ENCODE measurements at regions not wholly inside any gene's neighbourhood (a gene's known extent, or its start where the extent isn't known, plus 50 kb on each side); places are given as distances from the start of the nearest gene placed in this dataset.
"Not testable (repeated sequence)": the region's sequence is repeated elsewhere in the genome, so short reads cannot be mapped to it uniquely, and the experiment has no call there.

DNA sequence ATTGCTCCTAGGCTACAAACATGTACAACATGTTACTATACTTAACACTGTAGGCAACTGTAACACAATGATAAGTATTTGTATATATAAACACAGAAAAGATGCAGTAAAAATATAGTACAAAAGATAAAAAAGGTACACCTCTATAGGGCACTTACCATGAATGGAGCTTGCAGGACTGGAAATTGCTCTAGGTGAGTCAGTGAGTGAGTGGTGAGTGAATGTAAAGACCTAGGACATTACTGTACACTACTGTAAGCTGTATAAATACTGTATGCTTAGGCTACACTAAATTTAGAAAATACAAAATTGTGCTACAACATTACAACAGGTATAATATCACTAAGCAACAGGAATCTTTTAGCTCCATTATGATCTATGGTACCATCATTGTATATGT, 312.0 kb upstream of the PREP start:
- no peak for DNase-seq (ENCODE audit: low spot score)

DNA sequence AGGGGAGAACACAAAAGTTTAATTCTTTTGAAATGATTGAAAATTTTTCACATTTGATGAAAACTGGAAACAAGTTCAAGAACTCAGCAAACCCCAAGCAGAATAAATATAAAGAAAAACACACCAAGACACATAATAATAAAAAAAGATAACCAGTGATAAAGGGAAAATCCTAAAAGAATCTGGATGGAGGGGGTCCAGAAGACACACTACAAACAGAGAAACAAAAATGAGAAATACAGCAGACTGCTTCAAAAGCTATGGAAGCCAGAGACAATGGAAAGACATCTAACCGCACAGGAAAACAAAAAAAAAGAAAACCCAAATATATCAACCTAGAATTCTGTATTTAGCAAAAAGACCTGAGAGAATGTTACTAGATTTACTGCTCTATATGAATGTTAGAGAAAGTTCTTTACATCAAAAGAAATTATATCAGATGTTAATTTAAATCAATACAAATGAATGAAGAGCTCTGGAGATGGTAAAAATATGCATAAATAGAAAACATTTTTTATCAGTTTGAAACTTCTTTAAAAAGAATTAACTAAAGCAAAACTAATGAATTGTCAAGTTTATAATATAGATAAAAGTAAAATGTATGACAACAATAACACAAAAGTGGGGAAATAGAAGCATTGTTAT, 310.7 kb upstream of the PREP start:
- DNase-seq (ENCODE audit: low spot score) = no peak

DNA sequence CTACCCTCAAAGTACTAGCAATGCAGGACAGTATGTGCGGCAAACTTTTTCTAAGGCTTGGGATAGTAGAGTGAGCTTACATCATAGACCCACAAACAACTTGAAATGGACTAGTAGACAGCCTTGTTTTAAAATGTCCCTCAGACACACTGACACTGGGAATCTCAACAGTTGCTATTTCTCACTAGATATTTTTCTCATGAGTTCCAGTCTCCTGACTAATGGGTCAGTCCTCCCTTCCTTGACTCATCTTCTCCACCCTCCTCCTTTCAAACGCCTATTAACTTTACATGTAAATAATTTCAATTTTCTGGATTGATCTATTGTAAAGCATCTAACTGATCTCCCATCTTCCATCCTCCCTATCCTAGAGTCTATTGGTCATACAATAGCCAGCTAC, 308.3 kb upstream of the PREP start:
- no peak for DNase-seq (ENCODE audit: low spot score)

DNA sequence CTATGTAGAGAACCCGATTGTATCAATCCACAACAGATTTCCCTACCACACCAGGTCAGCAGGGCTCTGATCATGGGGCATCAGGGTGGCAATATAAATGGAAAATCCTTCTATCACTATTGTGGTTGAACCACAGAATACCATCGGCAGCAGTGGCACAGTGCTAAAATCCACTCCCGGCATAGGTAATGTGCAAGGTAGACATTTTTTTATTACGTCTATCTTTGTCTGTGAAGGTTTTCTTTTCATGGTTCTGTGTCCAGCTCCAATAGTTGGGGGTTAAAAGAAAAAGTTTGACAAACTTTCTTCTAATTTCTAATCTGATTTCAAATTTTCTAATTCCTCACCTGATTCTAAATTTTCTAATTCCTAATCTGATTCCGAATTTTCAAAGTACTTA, 302.7 kb upstream of the PREP start:
- DNase-seq (ENCODE audit: low spot score) = no peak

DNA sequence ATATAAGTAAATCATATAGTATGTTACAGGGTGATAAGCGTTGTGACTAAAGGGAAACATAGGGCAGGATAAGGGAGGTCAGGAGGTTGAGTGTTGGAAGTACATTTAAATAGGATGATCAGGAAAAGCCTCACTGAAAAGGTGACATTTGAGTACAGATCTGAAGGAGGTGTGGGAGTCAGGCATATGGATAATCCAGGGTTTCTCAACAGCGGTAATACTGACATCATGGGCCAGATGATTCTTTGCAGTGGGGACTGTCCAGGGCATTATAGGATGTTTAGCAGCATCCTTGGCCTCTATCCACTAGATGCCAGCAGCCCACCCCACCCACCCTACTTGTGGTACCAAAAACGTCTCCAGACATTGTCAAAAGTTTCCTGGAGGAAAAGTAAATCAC, 292.6 kb upstream of the PREP start:
- DNase-seq (ENCODE audit: low spot score) = no peak

DNA sequence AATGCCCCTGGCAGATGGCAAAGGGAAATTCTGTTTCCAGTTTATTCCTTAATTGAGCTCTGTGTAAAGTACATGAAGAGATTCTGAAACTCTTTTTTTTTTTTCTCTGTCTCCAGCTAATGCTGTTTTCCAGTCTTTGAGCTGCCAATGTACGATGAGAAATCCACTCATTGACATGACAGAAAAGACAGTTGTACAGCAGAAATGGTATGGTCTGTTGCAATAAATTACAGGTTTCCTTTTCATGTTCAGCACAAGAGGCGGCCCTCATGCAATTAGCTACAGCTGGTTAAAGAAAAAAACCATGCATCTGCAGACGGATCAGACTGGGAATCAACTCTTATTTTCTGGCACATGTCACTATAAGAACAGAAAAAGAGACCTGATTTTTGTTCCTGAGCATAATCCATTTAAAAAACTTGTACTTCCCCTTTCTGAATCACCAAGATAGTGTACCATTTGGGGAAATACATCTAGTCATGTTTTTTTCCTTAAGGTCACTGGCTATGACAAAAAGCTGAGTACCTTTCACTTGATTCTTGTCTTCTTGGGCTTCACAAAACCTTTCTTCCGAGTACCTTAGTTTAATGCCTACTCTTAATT, 289.8 kb upstream of the PREP start:
- no peak for DNase-seq (ENCODE audit: low spot score)

DNA sequence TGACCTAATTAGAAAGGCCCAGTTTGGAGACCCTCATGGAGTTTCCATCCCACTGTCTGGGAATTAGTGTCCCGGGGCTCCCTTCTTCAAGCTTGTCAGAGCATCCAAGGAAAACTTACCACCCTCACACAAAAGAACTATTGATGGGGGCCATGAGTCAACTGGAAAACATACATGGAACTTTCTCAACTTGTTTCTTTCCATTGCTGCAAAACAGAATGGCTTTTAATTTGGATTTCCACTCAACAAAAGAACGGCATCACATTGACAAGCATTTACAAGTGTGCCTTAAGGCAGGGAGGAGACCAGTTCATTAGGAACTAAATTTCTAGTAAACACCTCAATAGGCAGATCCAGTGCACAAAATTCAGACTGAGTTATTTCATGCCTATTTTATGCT, 289.1 kb upstream of the PREP start:
- no peak for DNase-seq (ENCODE audit: low spot score)

DNA sequence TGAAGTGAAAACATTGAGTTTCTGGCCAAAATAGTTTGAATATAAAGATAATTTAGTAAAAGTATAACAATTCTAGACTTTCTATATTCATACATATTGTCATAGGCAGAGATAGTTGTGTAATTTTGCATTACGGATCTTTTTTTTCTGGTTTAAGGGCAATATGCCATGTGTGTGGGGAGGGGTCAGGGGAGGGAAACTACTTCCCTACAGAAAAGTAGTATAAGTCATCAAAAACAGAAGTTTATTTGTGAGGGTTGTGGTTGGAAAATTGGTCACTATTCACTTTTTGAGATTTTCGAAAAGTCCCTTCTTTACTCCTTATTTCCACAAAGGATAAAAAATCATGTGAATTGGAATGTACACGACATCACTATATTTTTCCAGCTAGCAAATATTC, 288.2 kb upstream of the PREP start:
- no peak for DNase-seq (ENCODE audit: low spot score)

DNA sequence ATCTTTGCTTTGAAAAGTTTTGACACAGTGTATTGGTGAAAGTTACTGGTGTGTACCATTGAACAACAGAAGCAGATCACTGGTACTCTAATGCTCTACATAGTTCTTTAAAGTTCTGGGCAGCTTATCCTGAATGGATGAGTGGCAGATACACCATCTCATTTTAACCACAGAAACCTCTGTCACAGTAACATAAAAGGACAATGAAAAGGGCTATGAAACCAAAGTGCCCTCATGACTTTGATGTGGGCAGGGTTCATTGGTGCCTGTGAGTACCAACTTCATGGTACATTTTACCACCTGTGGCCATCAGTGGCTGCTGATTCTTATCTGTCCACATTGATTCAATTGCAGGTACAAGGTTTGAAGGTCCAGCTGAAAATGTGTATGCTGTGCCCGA, 285.7 kb upstream of the PREP start:
- DNase-seq (ENCODE audit: low spot score) = no peak

DNA sequence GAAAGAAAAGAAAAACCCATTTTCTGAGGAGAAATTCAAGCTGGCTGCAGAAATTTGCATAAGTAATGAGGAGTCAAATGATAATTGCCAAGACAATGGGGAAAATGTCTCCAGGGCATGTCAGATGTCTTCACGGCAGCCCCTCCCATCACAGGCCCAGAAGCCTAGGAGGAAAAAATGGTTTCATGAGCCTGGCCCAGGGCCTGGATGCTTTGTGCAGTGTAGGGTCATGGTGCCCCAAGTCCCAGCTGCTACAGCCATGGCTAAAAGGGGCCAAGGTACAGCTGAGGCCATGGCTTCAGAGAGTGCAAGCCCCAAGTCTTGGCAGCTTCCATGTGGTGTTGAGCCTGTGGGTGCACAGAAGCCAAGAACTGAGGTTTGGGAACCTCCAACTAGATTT, 283.9 kb upstream of the PREP start:
- not testable (repeated sequence) for DNase-seq (ENCODE audit: low spot score)

DNA sequence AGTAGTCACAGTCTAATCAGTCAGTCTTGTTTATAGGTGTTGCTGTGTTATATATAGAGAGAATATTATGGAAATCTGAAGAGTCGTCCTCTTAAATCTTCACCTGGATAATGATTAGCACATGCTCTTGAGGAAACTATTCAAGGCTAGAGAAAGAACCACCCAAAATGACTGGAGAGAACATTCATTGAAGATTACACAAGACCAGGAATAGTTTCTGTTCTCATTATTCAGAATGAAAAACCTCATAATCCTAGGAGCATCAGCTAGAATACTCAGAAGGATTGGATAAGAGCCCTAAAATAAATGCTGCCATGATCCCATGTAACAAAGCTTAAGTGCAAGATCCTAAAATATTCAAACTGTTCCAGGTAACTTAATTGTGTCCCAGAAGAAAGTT, 278.2 kb upstream of the PREP start:
- no peak for DNase-seq (ENCODE audit: low spot score)

DNA sequence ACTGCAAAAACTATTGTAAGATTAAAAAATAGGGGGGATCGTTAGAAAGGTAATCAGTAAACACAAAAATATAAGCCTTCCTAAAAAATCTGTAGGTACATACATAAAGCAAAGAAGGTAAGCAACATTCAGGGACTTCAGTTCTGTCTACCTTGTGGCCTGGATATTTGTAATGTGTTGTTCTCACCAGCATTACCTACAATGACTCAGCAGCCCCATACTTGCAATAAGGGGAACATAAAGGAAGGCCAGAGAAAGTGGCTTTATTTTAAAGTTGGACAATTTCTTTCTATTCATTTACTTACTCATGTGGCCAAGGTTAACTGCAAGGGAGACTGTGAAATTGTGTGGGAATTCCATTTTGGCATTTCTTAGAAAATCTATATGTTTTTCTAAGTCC, 277.2 kb upstream of the PREP start:
- no peak for DNase-seq (ENCODE audit: low spot score)

DNA sequence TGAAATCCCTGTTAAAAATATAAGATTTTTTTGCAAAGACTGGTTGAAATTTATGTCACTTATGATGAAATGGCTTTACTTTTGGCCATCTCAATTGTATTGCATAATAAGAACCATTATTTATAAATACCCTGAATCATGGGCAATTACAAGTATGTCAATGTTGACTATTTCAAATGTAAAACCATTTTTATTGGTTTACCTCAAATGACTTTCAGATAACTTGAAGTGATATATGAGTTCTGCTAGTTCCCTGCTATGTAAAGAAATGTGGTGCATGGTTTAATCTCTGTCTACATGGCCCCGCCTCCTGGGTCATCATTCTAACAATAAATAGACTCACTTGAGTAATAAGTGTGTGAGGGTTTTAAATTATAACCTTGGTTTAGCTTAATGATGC, 275.6 kb upstream of the PREP start:
- DNase-seq (ENCODE audit: low spot score) = no peak

DNA sequence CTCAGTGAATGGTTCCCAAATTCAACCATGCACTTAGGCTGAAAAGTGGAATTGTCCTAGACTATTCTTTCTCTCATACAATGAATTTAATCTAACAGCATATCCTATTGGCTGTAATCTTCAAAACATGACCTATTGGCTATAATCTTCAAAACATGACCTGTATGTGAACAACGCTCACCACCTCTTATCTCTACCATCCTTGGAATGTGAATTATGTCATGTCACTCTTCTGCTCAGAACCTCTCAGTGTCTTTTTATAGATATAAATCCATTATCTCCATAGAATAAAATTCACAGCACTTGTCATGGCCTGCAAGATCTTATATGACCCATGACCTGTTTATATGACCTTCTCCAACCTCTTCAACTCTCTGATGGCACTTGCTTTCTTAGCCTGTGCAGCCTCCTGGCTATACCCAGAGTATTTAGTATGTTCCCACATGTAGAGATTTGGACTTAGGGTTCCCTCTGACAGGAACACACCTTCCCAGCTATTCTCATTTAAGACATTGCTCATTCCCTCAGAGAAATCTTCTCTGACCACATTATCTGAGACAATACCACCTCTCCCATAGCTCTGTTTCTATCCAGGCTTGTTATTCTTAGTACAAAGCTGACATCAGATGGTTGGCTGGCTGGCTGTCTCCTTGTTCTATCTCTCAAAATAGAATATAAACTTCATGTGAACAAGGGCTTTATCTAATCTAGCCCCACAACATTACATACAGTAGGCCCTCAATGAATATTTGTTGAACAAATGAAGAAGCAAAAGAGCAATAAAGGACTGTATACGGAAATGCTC, 275.0 kb upstream of the PREP start:
- DNase-seq (ENCODE audit: low spot score) = no peak

DNA sequence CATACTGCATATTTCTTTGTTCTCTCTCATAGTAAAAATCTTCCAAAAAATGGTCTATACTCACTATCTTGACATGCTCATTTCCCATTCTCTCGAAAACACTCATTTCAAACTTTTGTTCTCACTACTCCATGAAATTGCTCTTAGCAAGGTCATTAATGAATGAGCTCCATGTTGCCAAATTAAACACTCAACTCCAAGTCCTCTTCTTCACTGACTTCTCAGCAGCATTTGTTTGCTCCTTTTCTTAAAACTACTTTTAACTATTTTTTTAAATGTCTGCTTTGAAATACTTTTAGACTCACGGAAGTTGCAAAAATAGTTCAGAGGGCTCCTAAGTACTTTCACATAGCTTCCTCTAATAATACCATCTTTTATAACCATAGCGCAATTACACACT, 274.0 kb upstream of the PREP start:
- DNase-seq (ENCODE audit: low spot score) = no peak

DNA sequence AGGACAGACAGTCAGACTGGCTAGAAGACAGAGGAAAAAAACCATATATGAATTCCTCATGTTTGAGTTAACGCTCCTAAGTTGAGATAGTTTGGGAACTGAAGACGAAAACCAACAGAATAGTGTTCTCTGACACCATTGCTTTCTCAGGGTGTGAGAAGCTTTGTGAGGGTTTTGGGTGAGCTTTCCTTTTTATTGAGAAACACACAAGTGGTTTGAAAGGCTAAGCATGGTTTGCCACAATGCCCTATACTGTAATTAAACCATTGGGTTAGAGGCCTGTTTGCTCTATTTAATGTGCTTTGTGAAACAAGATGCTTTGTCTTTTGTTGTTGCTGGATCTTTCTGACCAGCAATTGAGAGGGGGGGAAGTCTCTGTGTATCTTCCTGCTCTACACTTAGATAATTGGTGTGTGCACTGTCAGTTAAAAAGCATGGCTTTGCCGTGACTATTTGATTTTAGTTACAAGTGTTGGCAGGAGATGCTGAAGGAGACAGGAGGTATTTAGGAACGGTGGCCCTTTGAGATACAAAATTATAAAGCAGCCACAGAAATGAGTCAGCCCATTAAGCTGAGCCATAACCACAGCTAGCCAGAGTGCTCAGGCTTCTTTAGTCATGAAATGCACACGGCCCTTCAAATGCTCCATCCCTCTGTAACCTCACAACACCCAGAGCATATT, 273.0 kb upstream of the PREP start:
- DNase-seq (ENCODE audit: low spot score) = no peak

DNA sequence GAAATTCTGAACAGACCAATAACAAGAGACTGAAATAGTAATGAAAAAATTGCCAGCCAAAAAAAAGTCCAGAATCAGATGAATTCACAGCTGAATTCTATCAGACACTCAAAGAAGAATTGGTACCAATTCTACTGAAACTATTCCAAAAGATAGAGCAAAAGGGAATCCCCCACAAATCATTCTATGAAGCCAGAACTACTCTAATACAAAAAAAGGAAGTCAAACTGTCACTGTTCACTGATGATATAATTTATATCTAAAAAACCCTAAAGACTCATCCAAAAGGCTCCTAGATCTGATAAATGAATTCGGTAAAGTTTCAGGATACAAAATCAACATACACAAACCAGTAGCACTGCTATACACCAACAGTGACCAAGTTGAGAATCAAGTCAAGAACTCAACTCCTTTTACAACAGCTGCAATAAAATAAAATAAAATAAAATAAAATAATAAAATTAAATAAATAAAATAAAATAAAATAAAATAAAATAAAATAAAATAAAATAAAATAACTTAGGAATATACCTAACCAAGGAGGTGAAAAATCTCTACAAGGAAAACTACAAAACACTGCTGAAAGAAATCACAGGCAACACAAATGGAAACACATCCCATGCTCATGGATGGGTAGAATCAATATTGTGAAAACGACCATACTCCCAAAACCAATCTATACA, 270.1 kb upstream of the PREP start:
- DNase-seq (ENCODE audit: low spot score) = not testable (repeated sequence)

DNA sequence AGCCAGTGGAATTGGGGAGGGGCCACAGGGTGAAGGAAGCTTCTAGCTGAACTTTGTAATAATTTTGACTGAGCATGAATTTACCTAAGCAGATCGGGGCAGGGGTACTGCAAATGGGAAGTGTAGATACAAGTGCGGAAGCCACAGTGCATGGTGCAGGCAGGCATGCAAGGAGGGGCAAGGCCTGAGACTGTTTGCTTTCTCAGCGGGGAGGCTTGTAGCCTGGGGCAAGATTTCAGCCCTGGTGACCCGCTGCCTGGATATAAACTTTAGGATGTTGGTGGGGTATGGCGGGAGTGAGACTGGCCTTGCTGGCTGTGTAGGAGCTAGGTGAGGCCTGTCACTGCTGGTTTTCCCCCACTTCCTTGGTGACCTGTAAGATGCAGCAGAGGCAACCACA, 266.4 kb upstream of the PREP start:
- no peak for DNase-seq (ENCODE audit: low spot score)

DNA sequence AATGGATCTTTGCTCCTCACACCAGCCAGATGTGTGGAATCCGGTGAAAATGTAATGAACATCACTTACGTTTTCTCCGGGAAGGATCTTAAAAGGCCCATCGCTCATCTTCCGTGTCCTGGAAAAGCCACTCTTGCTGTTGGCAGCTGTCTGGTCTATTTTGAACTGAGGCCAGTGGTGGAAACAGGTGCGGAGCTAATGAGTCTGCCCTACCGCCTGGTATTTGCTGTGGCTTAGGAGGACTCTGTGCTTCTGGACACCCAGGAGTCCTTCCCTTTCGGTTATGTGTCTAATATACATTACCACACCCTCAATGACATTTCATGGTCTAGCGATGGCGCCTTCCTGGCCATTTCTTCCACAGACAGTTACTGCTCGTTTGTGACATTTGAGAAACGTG, 264.2 kb upstream of the PREP start:
- no peak for DNase-seq (ENCODE audit: low spot score)

DNA sequence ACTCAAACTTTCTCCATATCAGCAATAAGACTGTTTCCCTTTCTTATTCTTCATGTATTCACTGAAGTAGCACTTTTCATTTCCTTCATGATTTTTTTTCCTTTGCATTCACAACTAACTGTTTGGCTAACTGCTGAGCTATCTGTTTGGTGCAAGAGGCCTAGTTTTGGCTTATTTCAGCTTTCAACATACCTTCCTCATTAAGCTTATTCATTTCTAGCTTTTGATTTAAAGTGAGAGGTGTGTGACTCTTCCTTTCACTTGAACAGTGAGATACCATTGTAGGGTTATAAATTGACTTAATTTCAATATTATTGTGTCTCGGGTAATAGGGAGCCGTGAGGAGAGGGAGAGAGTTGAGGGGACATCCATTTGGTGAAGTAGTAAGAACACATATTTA, 262.0 kb upstream of the PREP start:
- DNase-seq (ENCODE audit: low spot score) = no peak

DNA sequence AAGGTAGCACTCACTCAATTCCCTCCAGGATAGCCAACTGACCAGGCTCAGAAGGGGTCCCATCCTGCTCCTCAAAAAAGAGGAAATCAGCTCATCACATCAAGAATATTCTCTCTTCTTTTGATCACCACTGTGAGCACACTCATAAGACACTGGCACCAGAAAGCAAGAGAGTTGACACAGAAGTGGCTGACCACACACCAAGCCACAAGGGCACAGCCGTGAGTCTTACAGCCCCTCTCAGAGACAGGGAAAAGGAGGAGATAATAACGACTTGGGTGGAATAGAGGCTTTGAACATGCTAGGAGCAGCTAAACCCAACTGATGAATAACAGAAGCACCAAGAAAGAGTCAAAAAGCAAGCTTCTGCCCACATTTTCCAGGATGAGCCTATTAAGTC, 249.1 kb upstream of the PREP start:
- DNase-seq (ENCODE audit: low spot score) = no peak

DNA sequence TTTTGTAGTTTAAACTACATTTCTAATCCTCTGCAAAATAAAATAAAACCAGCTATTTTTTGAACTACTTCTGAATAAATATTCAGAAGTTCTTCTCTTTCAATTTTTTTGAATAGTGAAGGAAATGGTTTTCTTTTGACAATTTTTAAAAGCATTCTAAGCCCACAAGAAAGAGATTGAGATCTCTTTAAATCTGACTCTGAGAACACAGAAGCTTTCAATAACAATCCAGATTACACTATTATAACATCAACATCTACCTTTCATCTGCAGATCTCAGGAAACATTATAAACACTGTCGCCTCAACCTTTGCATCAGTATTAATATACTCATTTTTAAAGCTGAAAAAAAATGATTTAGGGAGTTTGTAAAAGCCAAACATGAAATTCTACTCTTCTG, 247.5 kb upstream of the PREP start:
- DNase-seq (ENCODE audit: low spot score) = no peak
